Astrocyte (in vitro differentiated cells and primary cell): ENCODE measurements at regions not wholly inside any gene's neighbourhood (a gene's known extent, or its start where the extent isn't known, plus 50 kb on each side); places are given as distances from the start of the nearest gene placed in this dataset.

Experiments used
- DNase-seq: peaks from one replicate; pipeline ENCODE4 v3.0.0-alpha.2; 2010; ENCODE audit warnings: low read depth
- FAIRE-seq: peaks from 2 replicates; lab custom pipeline; 2011; peaks lifted over from hg19 to GRCh38; lab: Jason Lieb, UNC
- H2AFZ ChIP-seq: 2 replicates; pipeline ENCODE4 v1.6.0; 2012; ENCODE audit warnings: low read depth, low read length, inconsistent platforms
- H3K27ac ChIP-seq: 2 replicates; pipeline ENCODE4 v1.5.1; 2011; ENCODE audit warnings: low read depth, low read length, inconsistent platforms
- H3K27me3 ChIP-seq: 2 replicates; pipeline ENCODE4 v1.6.0; 2011; ENCODE audit warnings: low read length, inconsistent platforms; ENCODE audit not compliant: insufficient read depth
- H3K36me3 ChIP-seq: 2 replicates; pipeline ENCODE4 v1.5.1; 2011; ENCODE audit warnings: low read length, inconsistent platforms; ENCODE audit not compliant: insufficient read depth
- H3K4me1 ChIP-seq: 2 replicates; pipeline ENCODE4 v1.5.1; 2011; ENCODE audit warnings: low read length, inconsistent platforms; ENCODE audit not compliant: insufficient read depth
- H3K4me2 ChIP-seq: 2 replicates; pipeline ENCODE4 v1.6.0; 2012; ENCODE audit warnings: low read length, inconsistent platforms
- H3K4me3 ChIP-seq: 2 replicates; pipeline ENCODE4 v1.5.1; 2011; ENCODE audit warnings: low read depth, mild to moderate bottlenecking, low read length, inconsistent platforms; ENCODE audit not compliant: insufficient read depth
- H3K79me2 ChIP-seq: 2 replicates; pipeline ENCODE4 v1.6.0; 2012; ENCODE audit warnings: mild to moderate bottlenecking, low read length, inconsistent platforms; ENCODE audit not compliant: insufficient read depth
- H3K9ac ChIP-seq: 2 replicates; pipeline ENCODE4 v1.6.0; 2012; ENCODE audit warnings: mild to moderate bottlenecking, low read length, inconsistent platforms
- H3K9me3 ChIP-seq: 2 replicates; pipeline ENCODE4 v1.5.1; 2012; ENCODE audit warnings: low read depth, mild to moderate bottlenecking, low read length, inconsistent platforms; ENCODE audit not compliant: insufficient read depth
- H4K20me1 ChIP-seq: 2 replicates; pipeline ENCODE4 v1.6.0; 2012; ENCODE audit warnings: low read length, inconsistent platforms; ENCODE audit not compliant: insufficient read depth
- H3K27ac Mint-ChIP-seq: one replicate; pipeline ENCODE4 v1.8.0; 2021; ENCODE audit warnings: mild to moderate bottlenecking, mixed read lengths; ENCODE audit not compliant: unreplicated experiment
- H3K27me3 Mint-ChIP-seq: one replicate; pipeline ENCODE4 v1.8.0; 2021; ENCODE audit warnings: low read depth, mixed read lengths; ENCODE audit not compliant: unreplicated experiment
- H3K36me3 Mint-ChIP-seq: one replicate; pipeline ENCODE4 v1.8.0; 2021; ENCODE audit warnings: low read depth, mixed read lengths; ENCODE audit not compliant: unreplicated experiment
- H3K4me1 Mint-ChIP-seq: one replicate; pipeline ENCODE4 v1.8.0; 2021; ENCODE audit warnings: low read depth, mixed read lengths; ENCODE audit not compliant: unreplicated experiment
- H3K4me3 Mint-ChIP-seq: one replicate; pipeline ENCODE4 v1.8.0; 2021; ENCODE audit warnings: mild to moderate bottlenecking, moderate library complexity, mixed read lengths; ENCODE audit not compliant: unreplicated experiment
- H3K9me3 Mint-ChIP-seq: one replicate; pipeline ENCODE4 v1.8.0; 2021; ENCODE audit warnings: mild to moderate bottlenecking, mixed read lengths; ENCODE audit not compliant: unreplicated experiment
- CTCF ChIP-seq: IDR thresholded peaks from 2 replicates; pipeline ENCODE4 v1.5.1; 2011; ENCODE audit warnings: low read depth, mild to moderate bottlenecking, inconsistent platforms, low read length, moderate library complexity; ENCODE audit not compliant: insufficient read depth
- EZH2 ChIP-seq: IDR thresholded peaks from 2 replicates; pipeline ENCODE4 v1.6.1; 2012; ENCODE audit warnings: mild to moderate bottlenecking, low read length, inconsistent platforms; ENCODE audit not compliant: insufficient read depth

- H2AFZ ChIP-seq, result no peak overlapping the region
- H3K27ac ChIP-seq, result no peak overlapping the region
- no peaks in the 10 kb centered on the region for H3K9me3 ChIP-seq
- FAIRE-seq (no peak), DNase-seq (no peak)
- H3K27ac Mint-ChIP-seq, result no peak overlapping the region
- H3K4me1 ChIP-seq, result no peaks in the 10 kb centered on the region
- H3K79me2 ChIP-seq, result no peaks in the 10 kb centered on the region
- no peaks in the 10 kb centered on the region for H3K4me1 Mint-ChIP-seq
- H3K36me3 Mint-ChIP-seq, result no peaks in the 10 kb centered on the region
- no peaks in the 10 kb centered on the region for H3K27me3 ChIP-seq
- H3K27me3 Mint-ChIP-seq, result no peaks in the 10 kb centered on the region
- TF ChIP-seq EZH2 (no peak), CTCF (no peak)
- no peaks in the 10 kb centered on the region for H4K20me1 ChIP-seq
- no peak overlapping the region for H3K4me3 ChIP-seq
- no peak overlapping the region for H3K4me3 Mint-ChIP-seq
- H3K36me3 ChIP-seq, result no peaks in the 10 kb centered on the region
- no peaks in the 10 kb centered on the region for H3K9me3 Mint-ChIP-seq
- H3K4me2 ChIP-seq, result no peak overlapping the region
- H3K9ac ChIP-seq, result no peak overlapping the region
These were observed 272.3 kb upstream of the EPHA4 start for GRCh38 chr2:221844212-221845020.

GRCh38 chr2:221836095-221836494 lies 264.0 kb upstream of the EPHA4 start:
- Histone ChIP-seq H3K27me3 (no peaks in the 10 kb centered on the region), H3K9ac (no peak overlapping the region), H3K9me3 (no peaks in the 10 kb centered on the region), H3K4me1 (no peaks in the 10 kb centered on the region), H3K27ac (no peak overlapping the region), H4K20me1 (no peaks in the 10 kb centered on the region), H3K79me2 (no peaks in the 10 kb centered on the region), H2AFZ (no peak overlapping the region), H3K4me2 (no peak overlapping the region), H3K36me3 (no peaks in the 10 kb centered on the region), H3K4me3 (no peak overlapping the region)
- DNase-seq (peak; percentile 18), FAIRE-seq (no peak)
- no peaks in the 10 kb centered on the region for H3K27me3 Mint-ChIP-seq
- H3K36me3 Mint-ChIP-seq, result no peaks in the 10 kb centered on the region
- no peaks in the 10 kb centered on the region for H3K4me1 Mint-ChIP-seq
- H3K9me3 Mint-ChIP-seq, result peaks cover 5% of the 10 kb centered on the region
- no peak overlapping the region for H3K4me3 Mint-ChIP-seq
- no peak overlapping the region for H3K27ac Mint-ChIP-seq
- TF ChIP-seq EZH2 (no peak), CTCF (no peak)

- Histone ChIP-seq H3K27me3 (no peaks in the 10 kb centered on the region), H2AFZ (no peak overlapping the region), H3K27ac (no peak overlapping the region), H3K4me2 (no peak overlapping the region), H4K20me1 (no peaks in the 10 kb centered on the region), H3K9ac (no peak overlapping the region), H3K4me1 (no peaks in the 10 kb centered on the region), H3K9me3 (no peaks in the 10 kb centered on the region), H3K36me3 (no peaks in the 10 kb centered on the region), H3K4me3 (no peak overlapping the region), H3K79me2 (no peaks in the 10 kb centered on the region)
- H3K27ac Mint-ChIP-seq, result no peak overlapping the region
- no peak overlapping the region for H3K4me3 Mint-ChIP-seq
- H3K9me3 Mint-ChIP-seq, result peaks cover 5% of the 10 kb centered on the region
- DNase-seq (no peak), FAIRE-seq (no peak)
- H3K4me1 Mint-ChIP-seq, result no peaks in the 10 kb centered on the region
- H3K36me3 Mint-ChIP-seq, result no peaks in the 10 kb centered on the region
- TF ChIP-seq CTCF (no peak), EZH2 (no peak)
- no peaks in the 10 kb centered on the region for H3K27me3 Mint-ChIP-seq
These were observed 261.9 kb upstream of the EPHA4 start for GRCh38 chr2:221833966-221834365.
